B cell (primary cell): ENCODE measurements at regions not wholly inside any gene's neighbourhood (a gene's known extent, or its start where the extent isn't known, plus 50 kb on each side); places are given as distances from the start of the nearest gene placed in this dataset.

Source experiments
- ATAC-seq: fragments of 200-7000 bp; cut with Tn5 transposase; one replicate; pipeline ENCODE4 v1.10.0; 2021; ENCODE audit warnings: low read depth, mild to moderate bottlenecking, moderate number of reproducible peaks, moderate library complexity
- CTCF ChIA-PET: fragments of 350-600 bp; sonication (Branson Sonifier 250); formaldehyde crosslinking; loops from one replicate; lab custom pipeline; 2021; ENCODE audit warnings: antibody characterized with exemption, inconsistent platforms; lab: Charles Lee
- POLR2A ChIA-PET: fragments of 350-600 bp; sonication (Branson Sonifier 250); formaldehyde crosslinking; loops from one replicate; lab custom pipeline; 2021; ENCODE audit warnings: antibody characterized with exemption; lab: Charles Lee
- DNase-seq: peaks from one replicate; pipeline ENCODE4 v3.0.0; 2013
- H2AFZ ChIP-seq: 2 replicates; pipeline ENCODE4 v1.6.1; 2012; ENCODE audit warnings: mild to moderate bottlenecking, low read depth, low read length; ENCODE audit not compliant: insufficient read depth, poor library complexity, severe bottlenecking
- H3K27ac ChIP-seq, 2 donors: 1 replicate in 1 of 2; 2 replicates in 1 of 2; pipeline ENCODE4 v1.5.1; 2012 to 2013; ENCODE audit warnings: low read length in 2 of 2, mild to moderate bottlenecking in 2 of 2, moderate library complexity in 1 of 2
- H3K27me3 ChIP-seq, 4 experiments: fragments of 200-600 bp in 1 of 4; sonication (generic) in 1 of 4; replicated peaks in 1 of 4; 1 replicate in 2 of 4; 2 replicates in 2 of 4; pipeline versions ENCODE4 v1.6.1 to v1.7.0; 2013 to 2016; ENCODE audit warnings: low read length in 3 of 4, mild to moderate bottlenecking in 2 of 4, mixed read lengths in 1 of 4, moderate library complexity in 1 of 4; ENCODE audit not compliant: insufficient read depth in 4 of 4, control insufficient read depth in 3 of 4; ENCODE audit errors: control extremely low read depth in 1 of 4
- H3K36me3 ChIP-seq, 2 experiments: replicated peaks in 1 of 2; 1 replicate in 1 of 2; 2 replicates in 1 of 2; pipeline versions ENCODE4 v1.6.1 to v1.7.1; 2013; ENCODE audit warnings: low read length in 1 of 2; ENCODE audit not compliant: insufficient read depth in 2 of 2, control insufficient read depth in 1 of 2; ENCODE audit errors: control extremely low read depth in 1 of 2, extremely low read depth in 1 of 2
- H3K4me1 ChIP-seq, 2 donors: fragments of 200-600 bp in 1 of 2; sonication (generic) in 1 of 2; 1 replicate in 1 of 2; 2 replicates in 1 of 2; pipeline versions ENCODE4 v1.5.1 to v1.6.1; 2013 to 2017; ENCODE audit warnings: low read length in 2 of 2; ENCODE audit not compliant: control insufficient read depth in 2 of 2, insufficient read depth in 2 of 2
- H3K4me2 ChIP-seq: replicated peaks from 2 replicates; pipeline ENCODE3; 2012; ENCODE audit warnings: mild to moderate bottlenecking, low read depth, low read length; ENCODE audit not compliant: poor library complexity, severe bottlenecking
- H3K4me3 ChIP-seq, 5 experiments: fragments of 200-600 bp in 1 of 5; sonication (generic) in 1 of 5; 1 replicate in 3 of 5; 2 replicates in 2 of 5; pipeline versions ENCODE4 v1.5.1 to v1.7.0; 2011 to 2016; ENCODE audit warnings: low read length in 4 of 5, mild to moderate bottlenecking in 4 of 5, low read depth in 2 of 5, control low read depth in 1 of 5, moderate library complexity in 1 of 5; ENCODE audit not compliant: insufficient read depth in 1 of 5; ENCODE audit errors: control extremely low read depth in 1 of 5, extremely low read depth in 1 of 5
- H3K79me2 ChIP-seq: fragments of 200-600 bp; sonication (generic); one replicate; pipeline ENCODE4 v1.6.0; 2016; ENCODE audit warnings: low read length; ENCODE audit not compliant: control insufficient read depth, insufficient read depth
- H3K9ac ChIP-seq: fragments of 200-600 bp; sonication (generic); 2 replicates; pipeline ENCODE4 v1.6.1; 2017; ENCODE audit warnings: mild to moderate bottlenecking, low read length, moderate library complexity
- H3K9me3 ChIP-seq, 3 donors: one replicate each; pipeline versions ENCODE4 v1.6.1 to v1.7.1; 2013; ENCODE audit warnings: low read length in 2 of 3; ENCODE audit not compliant: control insufficient read depth in 2 of 3, insufficient read depth in 1 of 3; ENCODE audit errors: control extremely low read depth in 1 of 3
- H4K20me1 ChIP-seq: 2 replicates; pipeline ENCODE4 v1.6.0; 2012; ENCODE audit warnings: mild to moderate bottlenecking, low read length; ENCODE audit not compliant: insufficient read depth, control insufficient read depth, poor library complexity, severe bottlenecking
- H3K27ac Mint-ChIP-seq: one replicate; pipeline ENCODE4 v1.8.0; 2021; ENCODE audit warnings: mixed read lengths
- H3K27me3 Mint-ChIP-seq: one replicate; pipeline ENCODE4 v1.8.0; 2021; ENCODE audit warnings: mixed read lengths
- H3K4me1 Mint-ChIP-seq: one replicate; pipeline ENCODE4 v1.8.0; 2021; ENCODE audit warnings: mixed read lengths
- H3K4me3 Mint-ChIP-seq: one replicate; pipeline ENCODE4 v1.8.0; 2021; ENCODE audit warnings: mixed read lengths
- H3K9me3 Mint-ChIP-seq: one replicate; pipeline ENCODE4 v1.8.0; 2022; ENCODE audit warnings: mixed read lengths; ENCODE audit not compliant: insufficient read depth
- EZH2 ChIP-seq: IDR thresholded peaks from 2 replicates; pipeline ENCODE4 v1.6.1; 2012; ENCODE audit warnings: borderline replicate concordance, low read depth, mild to moderate bottlenecking, moderate library complexity, low read length; ENCODE audit not compliant: insufficient read depth, poor library complexity, severe bottlenecking
- WGBS: methylation state at CpG from one replicate; pipeline ENCODE4 v1.1.5; 2013; ENCODE audit warnings: missing lambda C conversion rate; ENCODE audit not compliant: insufficient coverage; 5-methylcytosine and 5-hydroxymethylcytosine counted together
- intact Hi-C: fragments of 100-400 bp; cut with micrococcal nuclease; formaldehyde crosslinking; loops from one replicate; pipeline ENCODE4 v1.10.0; 2022
- TF ChIP-seq, protein P1 (sequence below): fragments of 200-600 bp; IDR thresholded peaks from one replicate; pipeline ENCODE4 v1.8.0; 2022; ENCODE audit warnings: antibody characterized with exemption, mild to moderate bottlenecking

- Histone ChIP-seq H3K4me2 (no peak overlapping the region), H3K9ac (no peak overlapping the region), H3K79me2 (no peaks in the 10 kb centered on the region), H4K20me1 (no peaks in the 10 kb centered on the region), H3K36me3 (no peaks in the 10 kb centered on the region), H3K27me3 (no peaks in the 10 kb centered on the region), H3K4me1 (no peaks in the 10 kb centered on the region), H3K27ac (no peak overlapping the region), H3K4me3 (no peak overlapping the region), H3K9me3 (no peaks in the 10 kb centered on the region), H2AFZ (no peak overlapping the region)
- intact Hi-C loops, result no loop called here
- no peaks in the 10 kb centered on the region for H3K9me3 Mint-ChIP-seq
- H3K4me3 Mint-ChIP-seq, result no peak overlapping the region
- no peaks in the 10 kb centered on the region for H3K27me3 Mint-ChIP-seq
- ChIA-PET POLR2A (no interaction called here), CTCF (no interaction called here)
- no peaks in the 10 kb centered on the region for H3K4me1 Mint-ChIP-seq
- WGBS, result no CpG with 5 or more reads among the region's 2 CpGs
- DNase-seq, result no peak
- TF ChIP-seq, protein P1, sequence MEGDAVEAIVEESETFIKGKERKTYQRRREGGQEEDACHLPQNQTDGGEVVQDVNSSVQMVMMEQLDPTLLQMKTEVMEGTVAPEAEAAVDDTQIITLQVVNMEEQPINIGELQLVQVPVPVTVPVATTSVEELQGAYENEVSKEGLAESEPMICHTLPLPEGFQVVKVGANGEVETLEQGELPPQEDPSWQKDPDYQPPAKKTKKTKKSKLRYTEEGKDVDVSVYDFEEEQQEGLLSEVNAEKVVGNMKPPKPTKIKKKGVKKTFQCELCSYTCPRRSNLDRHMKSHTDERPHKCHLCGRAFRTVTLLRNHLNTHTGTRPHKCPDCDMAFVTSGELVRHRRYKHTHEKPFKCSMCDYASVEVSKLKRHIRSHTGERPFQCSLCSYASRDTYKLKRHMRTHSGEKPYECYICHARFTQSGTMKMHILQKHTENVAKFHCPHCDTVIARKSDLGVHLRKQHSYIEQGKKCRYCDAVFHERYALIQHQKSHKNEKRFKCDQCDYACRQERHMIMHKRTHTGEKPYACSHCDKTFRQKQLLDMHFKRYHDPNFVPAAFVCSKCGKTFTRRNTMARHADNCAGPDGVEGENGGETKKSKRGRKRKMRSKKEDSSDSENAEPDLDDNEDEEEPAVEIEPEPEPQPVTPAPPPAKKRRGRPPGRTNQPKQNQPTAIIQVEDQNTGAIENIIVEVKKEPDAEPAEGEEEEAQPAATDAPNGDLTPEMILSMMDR, result no peak
- TF ChIP-seq EZH2, result no peak
- H3K27ac Mint-ChIP-seq, result no peak overlapping the region
- no peak for ATAC-seq
These were observed 1581.9 kb downstream of the EFNB2 start for GRCh38 chr13:104953588-104953987.

DNA sequence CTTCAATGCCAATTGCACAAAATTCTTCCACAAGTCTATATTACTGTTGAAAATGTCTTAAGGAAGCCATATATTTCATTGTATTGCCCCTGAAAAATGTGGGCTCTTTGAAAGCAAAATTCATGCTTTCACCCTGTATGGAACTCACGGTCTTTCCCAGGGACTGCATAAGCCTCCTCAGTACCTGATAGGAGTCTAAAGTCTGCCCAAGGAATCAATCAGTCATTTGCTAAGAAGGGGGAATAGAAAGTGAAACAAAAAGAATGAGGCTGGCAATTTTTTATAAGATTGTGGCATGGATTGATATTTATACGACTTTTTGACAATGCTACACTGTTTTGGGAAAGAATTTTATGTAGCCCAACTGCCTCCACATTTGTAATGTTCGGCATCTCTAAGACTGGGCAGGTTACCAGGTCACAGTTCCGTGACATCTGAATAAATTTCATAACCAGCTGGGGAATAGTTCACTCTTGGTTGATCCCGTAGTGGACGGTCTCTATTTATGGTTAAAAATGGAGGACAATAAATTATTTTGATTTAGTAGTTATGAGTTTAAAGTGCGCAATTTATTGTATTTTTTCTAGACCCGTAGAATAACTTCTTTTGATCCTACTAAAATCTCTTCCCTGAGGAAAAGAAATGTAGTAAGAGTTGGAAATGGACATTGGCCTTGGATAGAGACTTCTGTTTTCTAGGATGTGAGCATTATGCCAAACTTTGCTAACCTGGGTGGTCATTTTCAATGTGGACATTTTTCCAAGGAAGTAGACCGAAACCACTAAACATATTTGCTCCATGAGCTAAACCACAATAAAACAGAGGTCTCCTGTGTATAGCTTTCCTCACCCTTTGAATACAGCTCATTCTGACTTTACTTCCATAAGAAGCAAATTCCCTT is 1585.4 kb downstream of the EFNB2 start:
- Histone ChIP-seq H3K9me3 (no peaks in the 10 kb centered on the region), H4K20me1 (no peaks in the 10 kb centered on the region), H2AFZ (no peak overlapping the region), H3K4me2 (no peak overlapping the region), H3K4me3 (no peak overlapping the region), H3K4me1 (no peaks in the 10 kb centered on the region), H3K9ac (no peak overlapping the region), H3K27me3 (no peaks in the 10 kb centered on the region), H3K36me3 (no peaks in the 10 kb centered on the region), H3K79me2 (no peaks in the 10 kb centered on the region), H3K27ac (no peak overlapping the region)
- CTCF ChIA-PET, result no interaction called here
- Mint-ChIP-seq H3K27ac (no peak overlapping the region), H3K9me3 (no peaks in the 10 kb centered on the region), H3K4me3 (no peak overlapping the region), H3K27me3 (no peaks in the 10 kb centered on the region), H3K4me1 (no peaks in the 10 kb centered on the region)
- ATAC-seq (no peak), DNase-seq (no peak)
- 100% methylated on average over 2 of the region's 9 CpGs for WGBS
- POLR2A ChIA-PET, result no interaction called here
- intact Hi-C loops, result no loop called here
- no peak for TF ChIP-seq EZH2
- TF ChIP-seq, protein P1, result no peak
